Nephron (organoid): ENCODE measurements at regions not wholly inside any gene's neighbourhood (a gene's known extent, or its start where the extent isn't known, plus 50 kb on each side); places are given as distances from the start of the nearest gene placed in this dataset.

ENCODE experiments used
- H3K27ac Mint-ChIP-seq, 3 experiments: 2 replicates each; pipeline ENCODE4 v1.8.0; 2020; ENCODE audit warnings: mixed read lengths in 3 of 3, mild to moderate bottlenecking in 2 of 3, moderate library complexity in 1 of 3
- H3K27me3 Mint-ChIP-seq: 2 replicates; pipeline ENCODE4 v1.8.0; 2021; ENCODE audit warnings: low read depth, mild to moderate bottlenecking, moderate library complexity, mixed read lengths
- H3K36me3 Mint-ChIP-seq: 2 replicates; pipeline ENCODE4 v1.8.0; 2020; ENCODE audit warnings: low read depth, mixed read lengths
- H3K4me1 Mint-ChIP-seq: 2 replicates; pipeline ENCODE4 v1.8.0; 2020; ENCODE audit warnings: mixed read lengths
- H3K4me3 Mint-ChIP-seq, 3 experiments: 2 replicates each; pipeline ENCODE4 v1.8.0; 2020; ENCODE audit warnings: mild to moderate bottlenecking in 3 of 3, mixed read lengths in 3 of 3, moderate library complexity in 2 of 3
- H3K9me3 Mint-ChIP-seq: 2 replicates; pipeline ENCODE4 v1.8.0; 2020; ENCODE audit warnings: mixed read lengths
- TF ChIP-seq, protein P1 (sequence below), 3 experiments: fragments of 200-600 bp; sonication (generic); IDR thresholded peaks; one replicate each; pipeline ENCODE4 v1.5.0; 2021; ENCODE audit warnings: antibody characterized with exemption in 3 of 3; ENCODE audit not compliant: unreplicated experiment in 3 of 3

DNA sequence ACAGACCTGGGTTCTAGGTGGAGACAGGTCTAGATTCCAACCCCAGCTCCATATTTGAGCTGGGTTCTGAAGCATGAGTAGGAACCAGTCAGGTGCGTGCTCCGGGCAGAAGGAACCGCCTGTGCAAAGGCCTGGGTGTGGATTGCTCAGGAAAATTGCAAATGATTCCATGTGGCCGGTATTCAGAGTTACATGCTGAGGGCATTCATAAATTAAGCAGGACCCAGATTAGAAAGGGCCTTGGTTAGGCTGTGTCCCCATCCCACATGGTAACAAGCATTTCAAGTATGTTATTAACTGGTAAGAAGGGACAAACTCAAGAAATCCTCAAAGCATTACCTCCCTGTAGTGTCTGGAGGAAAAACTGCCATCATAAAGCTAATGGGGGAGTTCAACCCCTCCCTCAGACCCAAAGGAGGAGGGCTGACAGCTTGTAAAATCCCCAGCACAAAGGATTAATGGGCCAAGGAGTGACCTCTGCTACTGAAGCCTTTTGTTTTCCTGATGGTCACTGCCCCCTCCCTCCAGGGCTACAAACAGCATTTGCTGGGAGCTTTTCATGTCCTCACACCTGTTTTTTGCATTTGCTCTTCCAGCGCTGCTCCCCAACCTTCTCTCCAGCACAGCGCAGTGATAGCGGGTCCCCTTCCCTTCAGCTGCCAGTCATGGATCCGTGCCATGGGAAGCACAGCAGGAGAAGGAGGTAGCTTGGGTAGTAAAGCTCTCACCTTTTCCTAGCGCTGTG, 218.0 kb downstream of the C16orf95 start:
- TF ChIP-seq, protein P1, sequence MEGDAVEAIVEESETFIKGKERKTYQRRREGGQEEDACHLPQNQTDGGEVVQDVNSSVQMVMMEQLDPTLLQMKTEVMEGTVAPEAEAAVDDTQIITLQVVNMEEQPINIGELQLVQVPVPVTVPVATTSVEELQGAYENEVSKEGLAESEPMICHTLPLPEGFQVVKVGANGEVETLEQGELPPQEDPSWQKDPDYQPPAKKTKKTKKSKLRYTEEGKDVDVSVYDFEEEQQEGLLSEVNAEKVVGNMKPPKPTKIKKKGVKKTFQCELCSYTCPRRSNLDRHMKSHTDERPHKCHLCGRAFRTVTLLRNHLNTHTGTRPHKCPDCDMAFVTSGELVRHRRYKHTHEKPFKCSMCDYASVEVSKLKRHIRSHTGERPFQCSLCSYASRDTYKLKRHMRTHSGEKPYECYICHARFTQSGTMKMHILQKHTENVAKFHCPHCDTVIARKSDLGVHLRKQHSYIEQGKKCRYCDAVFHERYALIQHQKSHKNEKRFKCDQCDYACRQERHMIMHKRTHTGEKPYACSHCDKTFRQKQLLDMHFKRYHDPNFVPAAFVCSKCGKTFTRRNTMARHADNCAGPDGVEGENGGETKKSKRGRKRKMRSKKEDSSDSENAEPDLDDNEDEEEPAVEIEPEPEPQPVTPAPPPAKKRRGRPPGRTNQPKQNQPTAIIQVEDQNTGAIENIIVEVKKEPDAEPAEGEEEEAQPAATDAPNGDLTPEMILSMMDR (IDR thresholded peaks at IDR 0.05; ENCODE audit: unreplicated experiment in 3 of 3): no peak
- H3K27ac Mint-ChIP-seq: peak overlapping the region in 1 of 3 experiments; percentile 38
- H3K4me1 Mint-ChIP-seq: peaks cover 52% of the 10 kb centered on the region
- no peak overlapping the region for H3K4me3 Mint-ChIP-seq
- H3K9me3 Mint-ChIP-seq: peaks cover 4% of the 10 kb centered on the region
- peaks cover 47% of the 10 kb centered on the region for H3K27me3 Mint-ChIP-seq
- H3K36me3 Mint-ChIP-seq: no peaks in the 10 kb centered on the region

DNA sequence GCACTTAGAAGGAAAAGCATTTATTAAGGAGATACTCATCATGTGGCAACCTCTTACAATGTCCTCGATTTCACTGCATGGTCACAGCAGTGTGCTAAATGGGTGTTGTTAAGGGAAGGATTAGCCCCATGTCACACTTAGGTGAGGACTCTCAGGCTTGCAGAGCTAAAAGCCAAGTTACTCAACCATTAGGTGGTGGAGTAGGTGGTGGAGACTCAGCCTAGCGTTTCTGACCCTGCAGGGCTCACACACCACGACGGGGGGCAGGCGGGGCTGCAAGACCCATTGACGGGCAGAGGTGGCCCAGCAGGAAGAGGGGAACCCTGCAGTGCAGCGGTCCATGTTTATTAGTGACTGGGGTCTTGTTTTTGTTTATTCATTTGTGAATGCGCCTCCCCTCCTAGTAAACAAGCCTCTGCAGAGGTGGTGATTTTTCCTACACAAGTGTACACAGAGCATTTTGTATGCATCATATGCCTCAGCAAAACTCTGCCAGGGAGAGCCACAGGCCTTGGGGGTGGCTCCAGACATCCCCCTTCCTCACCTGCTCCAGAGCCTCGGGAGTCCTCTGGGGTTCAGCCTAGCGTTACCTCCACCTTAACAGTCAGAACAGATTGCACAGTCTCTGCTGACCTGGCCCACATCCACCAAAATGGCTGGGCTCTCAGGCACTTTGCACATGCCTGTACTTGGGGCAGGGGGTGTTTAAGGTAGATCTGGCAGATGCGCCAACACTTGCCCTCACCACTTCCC, 216.7 kb downstream of the C16orf95 start:
- Mint-ChIP-seq H3K36me3 (no peaks in the 10 kb centered on the region), H3K27ac (peak overlapping the region in 1 of 3 experiments; percentile 8), H3K4me1 (peaks cover 39% of the 10 kb centered on the region), H3K4me3 (no peak overlapping the region), H3K9me3 (peaks cover 9% of the 10 kb centered on the region), H3K27me3 (peaks cover 44% of the 10 kb centered on the region)
- TF ChIP-seq, protein P1 (IDR thresholded peaks at IDR 0.05; ENCODE audit: unreplicated experiment in 3 of 3): no peak

DNA sequence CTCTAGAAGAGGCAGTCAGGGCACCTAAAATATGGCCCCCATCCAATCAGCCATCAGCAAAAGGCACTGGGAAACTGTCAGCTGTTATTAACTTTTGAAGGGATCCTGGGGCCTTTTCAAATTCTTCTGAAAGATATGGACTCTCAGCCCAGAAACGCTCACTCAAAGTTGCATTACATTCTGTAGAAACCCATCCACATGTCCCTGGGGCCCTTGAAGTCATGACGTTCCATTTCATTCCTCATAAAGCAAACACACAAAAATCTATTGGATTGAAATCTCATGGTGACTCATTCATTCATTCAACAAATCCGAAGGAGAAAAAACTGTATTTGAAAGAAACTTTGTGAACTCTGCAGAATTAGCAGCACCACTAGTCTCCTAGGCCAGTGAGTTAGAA, 215.3 kb downstream of the C16orf95 start:
- H3K36me3 Mint-ChIP-seq: no peaks in the 10 kb centered on the region
- H3K9me3 Mint-ChIP-seq: peaks cover 9% of the 10 kb centered on the region
- peaks cover 29% of the 10 kb centered on the region for H3K4me1 Mint-ChIP-seq
- H3K27me3 Mint-ChIP-seq: peaks cover 46% of the 10 kb centered on the region
- no peak overlapping the region for H3K27ac Mint-ChIP-seq
- H3K4me3 Mint-ChIP-seq: no peak overlapping the region
- TF ChIP-seq, protein P1 (IDR thresholded peaks at IDR 0.05; ENCODE audit: unreplicated experiment in 3 of 3): no peak

DNA sequence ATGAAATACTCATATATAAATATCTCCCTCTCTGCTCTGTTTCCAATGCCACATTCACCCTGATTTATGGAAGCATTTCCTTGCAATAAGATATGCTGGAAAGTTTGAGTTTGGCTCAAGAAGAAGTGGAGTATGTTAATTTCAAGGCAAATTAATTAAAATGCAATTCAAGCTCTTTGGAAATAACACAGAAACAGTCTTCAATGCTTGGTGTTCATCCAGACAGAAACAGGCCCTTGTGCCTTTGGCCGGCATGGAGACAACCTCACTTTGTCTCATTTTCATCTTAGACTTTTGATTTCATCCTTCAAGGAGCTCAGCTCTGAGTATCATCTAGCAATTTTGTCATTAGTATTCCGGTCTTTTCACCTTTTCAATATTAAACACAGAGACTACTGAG, 210.0 kb downstream of the C16orf95 start:
- Mint-ChIP-seq H3K27ac (peak overlapping the region in 1 of 3 experiments; percentile 37), H3K9me3 (peaks cover 6% of the 10 kb centered on the region), H3K4me3 (no peak overlapping the region), H3K36me3 (no peaks in the 10 kb centered on the region), H3K27me3 (peaks cover 61% of the 10 kb centered on the region), H3K4me1 (peaks cover 9% of the 10 kb centered on the region)
- TF ChIP-seq, protein P1 (IDR thresholded peaks at IDR 0.05; ENCODE audit: unreplicated experiment in 3 of 3): no peak

DNA sequence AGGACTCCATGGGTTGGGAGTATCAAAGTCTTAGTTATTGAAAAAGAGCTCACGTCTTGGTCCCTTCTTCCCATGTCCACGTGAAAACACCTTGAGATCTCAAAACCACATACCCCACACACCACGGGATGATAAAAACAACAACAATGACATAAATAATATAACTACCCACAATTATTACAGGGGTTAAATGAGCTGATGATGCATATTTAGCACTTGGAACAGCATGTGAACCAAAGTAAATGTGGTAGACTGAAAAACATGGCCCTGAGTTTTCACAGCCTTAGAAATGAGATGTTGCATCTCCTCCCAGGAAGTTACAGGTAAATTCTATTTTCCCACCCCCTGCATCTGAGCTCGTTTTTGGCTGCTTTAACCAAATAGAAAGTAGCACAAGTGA, 208.9 kb downstream of the C16orf95 start:
- peaks cover 66% of the 10 kb centered on the region for H3K27me3 Mint-ChIP-seq
- TF ChIP-seq, protein P1 (IDR thresholded peaks at IDR 0.05; ENCODE audit: unreplicated experiment in 3 of 3): no peak
- peaks cover 5% of the 10 kb centered on the region for H3K9me3 Mint-ChIP-seq
- no peak overlapping the region for H3K4me3 Mint-ChIP-seq
- peaks cover 9% of the 10 kb centered on the region for H3K4me1 Mint-ChIP-seq
- no peak overlapping the region for H3K27ac Mint-ChIP-seq
- no peaks in the 10 kb centered on the region for H3K36me3 Mint-ChIP-seq
